Hypothalamus (tissue), 51 donors: ENCODE measurements at regions not wholly inside any gene's neighbourhood (a gene's known extent, or its start where the extent isn't known, plus 50 kb on each side); places are given as distances from the start of the nearest gene placed in this dataset.
"Not testable (repeated sequence)": the region's sequence is repeated elsewhere in the genome, so short reads cannot be mapped to it uniquely, and the experiment has no call there.

ENCODE experiments used
- DNase-seq, 51 donors: peaks; one replicate each; lab custom pipeline; 2025; lab: John Stamatoyannopoulos, UW

DNA sequence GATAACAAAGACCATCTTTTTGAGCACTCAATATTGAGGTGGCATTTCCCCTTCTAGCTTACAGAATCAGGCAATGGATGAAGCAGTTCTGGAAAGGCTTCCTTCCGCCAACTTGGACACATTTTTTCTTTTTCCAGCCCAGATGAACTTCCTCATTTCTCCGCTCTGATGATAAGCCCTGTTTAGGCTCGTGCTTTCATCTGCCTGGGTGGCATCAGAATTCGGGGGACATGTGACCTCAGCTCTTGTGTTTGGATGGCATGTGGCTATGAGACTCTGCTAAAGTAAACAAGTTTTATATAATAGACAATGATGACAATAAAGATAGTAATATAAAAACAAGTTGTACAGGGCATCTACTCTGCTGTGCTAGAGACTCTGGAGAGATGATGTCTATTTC is 796.7 kb downstream of the DHX35 start:
- no peak for DNase-seq

DNA sequence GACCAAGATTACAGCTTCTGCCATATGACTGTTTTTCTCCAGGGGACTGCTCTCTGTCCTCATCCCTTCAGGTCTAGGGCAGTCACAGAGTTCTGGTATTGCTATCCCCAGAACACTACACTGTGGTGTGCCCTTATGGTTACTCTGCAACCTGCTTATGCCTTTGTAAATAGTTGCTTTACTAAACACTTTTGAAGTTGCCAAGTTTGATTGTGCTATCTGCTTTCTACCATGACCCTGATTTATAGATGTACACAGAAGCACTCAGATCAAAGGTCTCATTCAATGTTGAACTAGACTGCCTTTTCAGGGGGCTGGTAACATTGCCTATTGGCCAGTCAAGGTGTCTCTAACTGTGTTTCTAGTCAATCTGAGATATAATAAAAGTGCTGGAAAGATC is 794.7 kb downstream of the DHX35 start:
- no peak for DNase-seq

DNA sequence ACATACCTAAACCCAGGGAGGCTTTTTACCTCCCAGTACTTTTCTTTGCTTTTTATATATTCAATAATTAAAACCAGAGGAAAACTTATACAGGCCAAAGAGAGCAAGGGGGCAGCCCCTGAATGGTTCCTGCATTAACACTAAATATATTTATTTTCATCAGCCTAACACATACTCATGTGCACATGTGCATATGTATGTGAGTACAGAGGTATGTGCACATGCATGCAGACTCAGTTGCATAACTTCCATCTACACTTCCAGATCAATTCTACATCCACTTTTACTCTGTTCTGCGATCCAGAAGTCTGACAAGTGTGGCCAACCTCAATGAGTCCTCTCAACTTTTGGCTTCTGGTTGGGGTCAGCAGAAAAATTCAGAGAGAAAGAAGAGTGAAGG is 794.2 kb downstream of the DHX35 start:
- no peak for DNase-seq

DNA sequence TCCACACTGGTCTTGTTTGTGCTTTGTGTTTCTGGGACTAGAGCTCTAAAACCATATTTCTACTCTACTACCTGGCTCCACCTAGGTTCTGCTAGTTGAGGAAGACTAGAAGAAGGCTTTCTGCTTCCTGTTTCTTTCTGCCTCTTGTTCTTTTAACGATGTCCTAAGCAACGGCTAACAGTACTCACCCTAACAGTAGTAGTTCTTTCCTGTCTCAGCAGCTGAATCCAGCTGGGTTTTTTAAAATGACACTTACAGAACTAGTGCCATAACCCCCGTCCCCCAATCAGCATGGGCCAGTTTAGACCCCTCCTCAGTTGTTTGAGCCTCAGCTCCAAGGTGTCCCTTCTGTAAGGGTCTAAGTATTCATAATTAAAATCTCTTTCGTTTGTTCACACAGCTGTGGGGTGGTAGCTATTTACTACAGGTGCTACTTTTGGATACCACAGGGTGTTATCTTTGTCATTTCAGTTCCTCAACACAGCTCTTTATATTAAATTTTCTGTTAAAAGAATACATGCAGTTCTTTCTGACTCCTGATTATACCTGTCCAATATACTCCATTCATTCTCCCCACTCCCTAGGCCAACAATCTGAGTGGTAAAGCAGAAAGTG is 790.2 kb downstream of the DHX35 start:
- DNase-seq, result no peak

DNA sequence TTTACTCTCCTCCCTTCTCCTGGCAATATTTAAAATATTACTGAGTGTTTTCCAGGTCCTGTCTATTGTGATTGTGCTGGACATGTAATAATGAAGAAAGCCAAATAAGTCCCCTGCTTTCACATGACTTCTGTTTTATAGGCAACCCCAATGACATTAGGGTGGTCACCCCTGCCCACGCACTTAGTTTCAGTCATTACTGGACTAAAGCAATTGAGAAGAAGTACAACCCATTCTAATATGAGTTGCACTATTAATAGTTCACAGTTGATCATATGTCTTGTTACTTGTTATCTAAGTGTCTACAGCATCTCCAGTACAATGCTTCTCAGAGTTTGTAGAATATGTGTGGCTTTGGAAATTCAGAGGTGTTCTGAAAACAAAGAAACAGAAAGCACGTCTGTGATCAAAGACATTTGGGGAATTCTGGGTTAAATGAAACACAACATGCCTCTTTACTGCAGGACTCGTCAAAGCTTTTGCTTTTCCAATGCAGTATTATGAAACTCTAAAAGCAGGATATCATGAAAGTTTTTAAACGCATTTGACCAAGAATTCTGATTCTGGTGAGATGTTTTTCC is 789.5 kb downstream of the DHX35 start:
- DNase-seq, result no peak

DNA sequence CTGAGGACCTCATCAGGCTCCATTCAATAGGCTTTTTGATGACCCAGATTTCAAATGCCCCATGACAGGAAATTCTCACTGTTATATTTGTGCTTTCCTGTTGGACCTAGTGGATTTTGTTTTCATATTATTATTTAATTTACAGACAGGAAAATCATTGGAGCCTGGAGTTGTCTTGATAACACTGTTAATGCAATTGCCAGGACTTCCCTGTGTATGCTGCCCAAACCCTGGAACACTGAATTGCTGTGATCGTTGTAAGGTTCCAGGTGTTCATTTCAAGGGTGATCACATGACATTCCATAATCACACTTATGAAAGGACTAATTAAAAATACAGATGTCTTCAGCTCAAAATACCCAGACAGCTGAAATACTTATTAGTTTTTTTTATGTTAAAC is 783.2 kb downstream of the DHX35 start:
- no peak for DNase-seq

DNA sequence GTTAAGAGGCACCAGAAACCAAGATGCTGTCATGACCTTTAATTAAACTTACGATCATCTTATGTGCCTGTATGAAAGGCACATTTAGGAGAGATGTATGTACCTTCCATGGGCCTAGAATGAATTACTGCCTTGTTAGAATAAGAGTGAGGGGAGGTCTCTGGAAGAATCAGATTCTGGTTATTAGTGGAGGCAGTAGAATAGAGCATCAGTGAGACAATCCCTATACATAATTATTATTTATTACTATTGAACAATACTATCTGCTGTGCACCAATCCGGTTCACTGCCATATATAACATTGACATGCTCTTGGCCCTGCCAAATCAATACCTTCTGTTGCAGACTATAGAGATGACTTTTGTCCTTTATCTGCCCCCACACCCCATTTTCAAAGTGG is 776.5 kb downstream of the DHX35 start:
- no peak for DNase-seq

DNA sequence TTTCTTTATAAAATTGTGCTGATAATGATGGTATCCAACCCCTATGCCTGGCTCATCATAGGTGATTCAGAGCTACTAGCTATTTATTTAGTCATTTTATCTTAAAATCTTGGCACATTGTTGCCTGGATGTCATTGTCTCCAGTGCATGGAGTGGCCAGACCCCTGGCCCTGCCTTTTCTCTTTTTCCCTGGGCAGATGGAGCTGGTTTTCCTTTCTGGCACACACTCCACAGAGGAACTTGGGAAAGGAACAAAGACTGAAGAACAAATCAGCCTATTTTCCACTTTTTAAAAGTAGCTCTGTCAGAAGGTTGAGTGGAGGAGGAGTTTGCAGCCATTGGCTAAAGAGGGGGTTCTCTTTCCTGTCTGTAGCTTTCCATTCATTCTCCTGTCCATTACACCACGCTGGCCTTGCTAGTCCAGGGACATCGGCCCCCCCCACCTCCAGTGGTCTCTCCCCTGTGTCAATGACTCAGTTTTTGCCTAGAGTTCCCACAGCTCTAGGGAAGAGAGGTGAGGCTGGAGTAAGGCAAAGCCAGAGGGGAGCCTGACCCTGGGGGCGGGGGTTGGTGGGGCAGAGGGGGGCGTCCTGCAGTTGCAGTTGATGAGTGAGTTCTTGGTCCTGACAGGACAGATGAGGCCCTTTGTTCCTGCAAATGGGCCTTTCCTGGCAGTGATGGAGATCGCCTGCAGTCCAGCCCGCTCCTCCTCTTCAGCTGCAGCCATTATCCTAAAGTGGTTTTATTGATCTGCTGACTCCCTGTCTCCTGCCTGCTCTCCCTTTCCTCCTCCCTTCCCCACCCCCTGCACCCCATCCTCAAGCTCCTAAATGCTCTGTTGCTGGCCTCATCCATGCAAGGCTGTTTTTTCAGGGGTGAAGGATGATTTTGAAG is 774.5 kb downstream of the DHX35 start:
- no peak for DNase-seq

DNA sequence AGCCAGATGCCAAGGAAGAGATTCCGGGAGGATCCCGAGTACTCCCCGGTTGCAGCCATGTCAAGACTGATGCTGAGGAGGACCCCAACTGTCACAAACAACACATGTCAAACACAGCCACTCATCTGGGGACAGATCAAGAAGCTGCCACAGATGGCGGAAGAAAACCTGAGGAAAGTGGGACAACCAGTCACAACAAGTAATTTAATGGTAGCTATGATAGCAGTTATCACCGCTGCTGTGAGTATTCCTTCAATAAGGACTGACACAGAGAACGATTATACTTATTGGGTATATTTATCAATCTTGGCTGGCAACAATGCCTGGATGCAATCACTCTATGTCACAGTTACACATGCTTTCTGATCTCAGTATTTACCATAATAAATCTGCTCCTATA is 763.4 kb downstream of the DHX35 start:
- not testable (repeated sequence) for DNase-seq

DNA sequence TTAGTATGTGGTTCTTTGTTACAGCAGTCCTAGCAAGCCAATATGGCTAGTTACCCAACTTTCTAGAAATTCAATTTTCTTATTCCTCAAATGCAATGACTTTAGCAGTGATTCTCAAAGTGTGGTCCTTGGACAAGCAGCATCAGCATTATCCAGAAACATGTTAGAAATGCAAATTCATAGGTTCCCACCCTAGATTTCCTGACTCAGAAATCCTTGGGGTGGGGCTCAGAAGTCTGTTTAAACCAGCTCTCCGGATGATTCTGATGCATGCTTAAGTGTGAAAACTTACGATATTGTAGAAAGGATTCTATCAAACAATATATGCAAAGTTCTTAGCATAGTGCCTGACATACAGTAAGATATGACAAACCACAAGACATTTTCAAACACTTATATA is 757.1 kb downstream of the DHX35 start:
- no peak for DNase-seq

DNA sequence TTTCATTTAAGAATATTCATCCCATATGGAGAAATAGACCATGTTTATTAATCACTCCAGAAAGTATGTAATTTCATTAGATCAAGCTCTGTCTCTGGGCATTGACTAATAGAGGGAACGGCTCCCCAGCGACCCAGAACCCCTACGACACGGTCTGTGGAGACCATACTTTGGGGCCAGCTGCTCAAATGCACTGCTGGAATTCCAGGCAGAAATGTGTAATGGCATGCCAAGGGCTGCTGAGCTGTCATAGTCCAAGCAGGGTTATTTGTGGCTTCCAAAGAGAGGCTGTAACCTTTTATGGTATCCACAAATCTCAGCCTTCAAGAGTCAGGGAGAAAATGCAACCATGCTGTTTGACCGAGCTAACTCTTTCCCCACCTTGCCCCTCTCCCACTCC is 755.8 kb downstream of the DHX35 start:
- no peak for DNase-seq

DNA sequence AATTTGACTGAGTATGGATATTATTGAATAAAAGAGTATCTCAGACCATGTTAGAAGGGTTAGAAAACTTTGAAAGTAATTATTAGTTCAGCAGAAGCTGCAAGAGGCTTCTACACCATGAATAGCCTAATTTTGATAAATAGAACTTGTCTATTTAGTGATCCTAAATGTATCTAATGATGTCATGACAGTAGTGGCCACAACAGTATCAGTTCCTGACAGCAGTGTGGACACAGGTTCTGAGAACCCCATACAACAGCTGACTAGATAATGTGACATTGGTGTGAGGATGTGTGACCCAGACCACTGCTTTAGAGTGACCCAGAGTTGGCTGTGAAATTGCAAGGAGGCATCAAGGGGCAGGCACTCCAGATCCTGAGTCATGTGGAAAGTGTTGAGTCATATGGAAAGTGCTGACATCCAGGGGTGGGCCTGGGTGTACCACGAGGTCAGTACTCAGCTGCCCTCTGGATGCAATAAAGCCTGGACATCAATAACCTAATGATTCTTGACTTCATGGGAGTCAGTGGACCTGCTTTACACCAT is 754.7 kb downstream of the DHX35 start:
- no peak for DNase-seq

DNA sequence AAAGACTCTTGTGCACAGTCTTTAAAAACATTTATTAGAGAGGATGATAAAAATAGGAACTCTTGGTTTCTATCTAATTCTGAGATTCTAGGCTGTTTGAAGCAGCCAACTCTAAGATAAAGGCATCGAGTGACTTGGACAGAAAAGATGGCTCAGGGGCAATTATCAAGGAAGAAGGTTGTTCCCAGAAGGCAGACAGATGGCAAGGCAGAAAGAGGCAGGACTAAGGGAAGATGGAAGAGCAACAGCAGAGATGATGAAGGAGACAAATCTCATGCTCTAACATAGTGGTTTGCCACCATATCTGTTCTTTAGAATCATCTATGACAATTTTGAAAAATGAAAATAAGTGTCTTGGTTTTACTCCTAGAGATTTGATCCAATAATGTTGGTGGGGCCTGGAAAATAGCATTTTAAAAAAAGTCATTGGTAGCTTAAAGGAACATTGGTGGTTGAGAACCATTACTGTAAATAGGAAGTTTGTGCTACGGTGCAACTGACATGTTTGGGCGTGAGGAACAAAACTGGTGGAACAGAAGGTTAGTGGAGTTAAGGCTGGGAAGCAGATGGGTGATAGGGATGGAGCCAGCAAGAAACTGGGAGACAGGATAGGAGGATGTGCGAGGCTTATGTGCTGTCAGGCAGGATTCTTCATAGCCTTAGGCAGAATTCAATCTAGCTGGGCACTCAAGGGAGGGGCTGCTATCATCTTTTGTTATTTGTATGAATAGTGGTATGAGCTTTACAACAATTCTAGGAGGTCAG is 751.1 kb downstream of the DHX35 start:
- no peak for DNase-seq

DNA sequence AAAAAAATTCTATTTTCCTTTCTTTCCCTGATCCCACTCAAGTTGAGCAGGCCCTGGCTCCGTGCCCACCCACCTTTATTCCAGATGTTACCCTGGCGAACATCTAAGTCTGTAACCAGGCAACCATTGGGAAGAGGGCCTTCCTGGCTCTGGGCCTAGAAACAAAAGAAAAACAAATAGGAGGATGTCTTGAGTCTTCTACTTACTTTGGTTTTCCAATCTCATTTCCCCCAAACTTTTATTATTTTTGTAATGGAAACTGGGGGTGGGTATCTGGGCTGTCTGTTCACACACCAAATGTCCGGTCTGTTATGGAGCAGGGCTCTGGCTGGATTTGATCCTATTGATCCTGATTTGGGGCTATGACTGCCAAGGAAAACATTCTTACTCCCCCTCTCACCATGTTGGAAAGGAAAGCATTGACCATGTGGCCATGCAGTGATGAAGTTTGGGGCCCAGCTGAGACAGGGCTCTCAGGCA is 744.1 kb downstream of the DHX35 start:
- DNase-seq, result peak in 1 of 51 donors; percentile 0

DNA sequence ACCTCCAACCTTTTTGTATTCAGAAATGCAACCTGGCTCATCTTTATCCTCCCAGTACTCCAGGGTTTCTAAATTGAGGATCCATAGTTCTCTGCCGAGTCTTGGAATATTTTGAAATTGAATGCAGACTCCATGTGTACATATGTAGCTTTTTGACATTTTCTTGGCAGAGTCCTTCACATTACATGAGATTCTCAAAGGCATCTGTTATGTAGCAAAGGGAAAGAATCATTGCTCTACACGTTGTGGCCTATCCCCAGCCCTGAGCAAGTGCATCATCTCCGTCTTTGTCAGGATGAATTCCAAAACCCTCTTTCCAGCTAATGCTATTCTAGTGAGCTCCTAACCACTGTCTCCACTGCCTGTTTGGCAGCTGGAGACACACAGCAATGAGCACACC is 742.9 kb downstream of the DHX35 start:
- no peak for DNase-seq

DNA sequence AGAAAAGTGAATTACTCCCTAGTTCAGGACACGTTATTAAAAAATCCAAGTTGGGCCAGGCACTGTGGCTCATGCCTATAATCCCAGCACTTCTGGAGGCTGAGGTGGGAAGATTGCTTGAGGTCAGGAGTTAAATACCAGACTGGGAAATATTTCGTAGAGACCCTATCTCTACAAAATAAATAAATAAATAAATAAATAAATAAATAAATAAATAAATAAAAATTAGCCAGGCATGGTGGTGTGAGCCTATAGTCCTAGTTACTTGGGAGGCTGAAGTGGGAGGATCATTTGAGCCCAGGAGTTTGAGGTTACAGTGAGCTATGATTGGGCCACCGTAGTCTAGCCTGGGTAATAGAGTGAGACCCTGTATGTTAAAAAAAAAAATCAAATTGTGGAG is 741.2 kb downstream of the DHX35 start:
- not testable (repeated sequence) for DNase-seq

DNA sequence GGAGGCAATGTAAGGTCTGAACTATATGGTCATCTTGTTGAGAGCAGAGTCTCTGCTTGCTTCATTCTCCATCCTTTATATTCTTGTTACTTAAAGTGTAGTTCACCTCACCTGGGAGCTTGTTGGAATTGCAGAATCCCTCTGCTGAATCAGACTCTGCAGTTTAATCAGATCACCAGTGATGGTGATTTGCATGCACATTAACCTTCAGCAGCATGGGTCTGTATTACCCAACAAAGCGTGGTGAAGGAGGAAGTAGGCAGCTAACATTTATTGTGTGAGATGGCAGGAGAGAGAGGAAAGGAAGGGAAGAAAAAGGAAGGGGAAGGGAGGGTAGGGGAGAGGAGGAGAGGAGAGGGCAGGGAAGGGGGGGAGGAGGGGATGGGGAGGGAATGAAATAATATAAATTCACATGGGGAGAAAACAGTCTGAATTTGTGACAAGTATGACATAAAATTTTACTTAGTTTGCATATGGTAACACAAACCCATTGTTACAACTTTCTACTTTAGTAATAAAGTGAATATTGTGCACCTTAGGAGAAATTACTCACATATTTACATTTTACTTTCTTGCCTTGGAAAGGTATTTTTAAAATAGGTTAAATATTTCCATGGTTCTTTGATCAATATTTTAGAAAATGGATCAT is 740.7 kb downstream of the DHX35 start:
- DNase-seq, result no peak

DNA sequence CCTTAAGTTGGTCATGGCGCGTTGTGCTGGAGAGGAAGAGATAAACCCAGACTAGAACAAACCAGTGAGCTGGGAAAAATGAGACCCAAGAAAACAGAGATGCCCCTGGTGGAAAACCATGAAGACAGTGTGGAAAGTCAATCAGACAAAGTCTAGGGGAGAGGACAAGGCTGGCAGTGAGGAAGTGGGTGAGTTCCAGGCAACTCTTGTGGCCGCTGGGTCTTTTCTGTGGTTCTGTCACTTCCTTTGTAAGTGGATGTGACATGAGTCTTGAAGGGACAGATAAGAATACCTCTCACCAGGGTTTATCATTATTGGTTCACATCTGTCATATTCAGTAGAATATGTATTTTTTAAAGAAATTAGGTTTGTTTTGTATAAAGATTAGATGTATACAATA is 738.4 kb downstream of the DHX35 start:
- no peak for DNase-seq

DNA sequence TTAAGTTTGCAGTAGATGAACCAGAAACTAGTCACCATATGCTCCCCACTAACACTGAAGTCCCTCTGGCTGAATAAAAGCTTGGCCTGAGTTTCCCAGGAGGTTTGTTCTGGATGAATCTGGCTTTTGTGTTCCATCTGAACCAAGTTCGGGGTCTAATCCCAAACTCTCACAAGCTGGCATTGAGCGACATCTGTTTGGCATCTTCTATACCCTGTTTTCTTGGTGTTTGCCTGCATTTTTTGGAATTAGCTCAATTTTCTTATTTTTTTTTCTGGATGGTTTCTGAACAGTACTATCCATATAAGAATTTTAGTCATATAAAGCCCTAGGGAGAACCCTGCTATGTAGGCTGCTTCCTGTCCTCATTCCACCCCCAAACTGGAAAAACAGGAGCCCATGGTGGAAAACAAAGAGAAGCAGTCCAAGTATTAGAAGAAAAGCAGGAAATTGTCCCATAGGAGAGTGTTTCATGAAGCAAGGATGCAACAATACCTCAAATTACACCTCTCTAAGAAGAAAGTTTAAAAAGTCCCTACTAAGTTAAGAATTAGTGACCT is 737.1 kb downstream of the DHX35 start:
- no peak for DNase-seq

DNA sequence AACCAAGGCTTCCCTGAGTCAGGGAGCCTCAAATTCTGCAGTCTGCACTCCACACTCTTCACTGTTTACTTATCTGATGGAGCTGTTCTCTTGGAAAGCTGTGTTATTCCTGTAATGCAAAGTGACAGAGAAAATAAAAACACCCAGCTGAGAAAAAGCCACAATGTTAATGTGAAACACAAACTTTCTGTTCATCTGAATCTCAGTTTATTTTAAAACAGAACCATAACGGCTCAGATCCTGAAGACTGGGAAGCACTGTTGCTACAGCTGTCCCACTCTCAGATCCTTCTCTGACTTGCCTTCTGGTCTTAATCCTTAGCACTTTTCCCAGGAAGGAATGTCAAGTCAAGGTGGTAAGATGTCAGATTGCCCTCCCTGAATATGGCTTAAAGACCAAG is 736.6 kb downstream of the DHX35 start:
- DNase-seq, result no peak
